SJCRH30 (cell line): ENCODE measurements at regions not wholly inside any gene's neighbourhood (a gene's known extent, or its start where the extent isn't known, plus 50 kb on each side); places are given as distances from the start of the nearest gene placed in this dataset.

ENCODE experiments used
- DNase-seq, 2 experiments: peaks; one replicate each; pipeline ENCODE4 v3.0.0-alpha.2; 2015 to 2020
- H3K27ac ChIP-seq: fragments of 250-450 bp; sonication (Bioruptor Pico); 2 replicates; pipeline ENCODE4 v1.5.1; 2020; ENCODE audit warnings: mild to moderate bottlenecking, moderate library complexity
- H3K27me3 ChIP-seq: fragments of 250-450 bp; sonication (Bioruptor Pico); 2 replicates; pipeline ENCODE4 v1.5.1; 2020; ENCODE audit warnings: mild to moderate bottlenecking, moderate library complexity
- H3K36me3 ChIP-seq: fragments of 250-450 bp; sonication (Bioruptor Pico); 2 replicates; pipeline ENCODE4 v1.5.1; 2020; ENCODE audit warnings: mild to moderate bottlenecking, moderate library complexity
- H3K4me1 ChIP-seq: fragments of 250-450 bp; sonication (Bioruptor Pico); 2 replicates; pipeline ENCODE4 v1.5.1; 2020; ENCODE audit warnings: mild to moderate bottlenecking, moderate library complexity
- H3K4me3 ChIP-seq: fragments of 250-450 bp; sonication (Bioruptor Pico); 2 replicates; pipeline ENCODE4 v1.5.1; 2020; ENCODE audit warnings: mild to moderate bottlenecking, moderate library complexity
- H3K9me3 ChIP-seq: fragments of 250-450 bp; sonication (Bioruptor Pico); replicated peaks from 2 replicates; pipeline ENCODE4 v1.5.1; 2020; ENCODE audit warnings: mild to moderate bottlenecking, moderate library complexity

GRCh38 chr11:30131535-30131934 lies 99.3 kb upstream of the FSHB start:
- no peaks in the 10 kb centered on the region for H3K4me1 ChIP-seq
- no peak overlapping the region for H3K27ac ChIP-seq
- H3K27me3 ChIP-seq = no peaks in the 10 kb centered on the region
- no peaks in the 10 kb centered on the region for H3K9me3 ChIP-seq
- H3K4me3 ChIP-seq = no peak overlapping the region
- H3K36me3 ChIP-seq = no peaks in the 10 kb centered on the region
- peak; percentile 2 to 47 for DNase-seq

DNA sequence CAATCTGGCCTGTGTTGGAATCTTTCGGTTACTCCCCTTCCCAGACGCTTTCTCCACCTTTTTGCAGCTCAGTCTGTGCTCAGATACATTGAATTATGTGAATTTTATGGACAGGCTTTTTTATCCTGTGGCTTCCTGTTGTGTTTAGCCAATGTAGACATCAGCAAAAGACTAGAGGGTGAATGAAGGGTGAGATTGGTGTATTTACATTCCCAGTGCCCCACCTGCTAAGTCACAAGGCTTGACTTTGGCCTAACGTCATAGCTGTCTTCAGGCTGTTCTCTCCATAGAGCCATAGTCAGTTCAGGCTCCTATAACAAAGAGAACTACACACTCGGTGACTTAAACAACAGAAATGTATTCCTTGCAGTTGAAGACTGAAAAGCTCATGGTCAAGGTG lies 97.5 kb upstream of the FSHB start:
- H3K4me1 ChIP-seq = no peaks in the 10 kb centered on the region
- no peaks in the 10 kb centered on the region for H3K27me3 ChIP-seq
- H3K36me3 ChIP-seq = no peaks in the 10 kb centered on the region
- no peaks in the 10 kb centered on the region for H3K9me3 ChIP-seq
- H3K27ac ChIP-seq = no peak overlapping the region
- no peak overlapping the region for H3K4me3 ChIP-seq
- DNase-seq = no peak

GRCh38 chr11:30143098-30143705 lies 87.6 kb upstream of the FSHB start:
- no peak overlapping the region for H3K27ac ChIP-seq
- no peaks in the 10 kb centered on the region for H3K36me3 ChIP-seq
- H3K4me3 ChIP-seq = no peak overlapping the region
- H3K27me3 ChIP-seq = no peaks in the 10 kb centered on the region
- no peaks in the 10 kb centered on the region for H3K4me1 ChIP-seq
- H3K9me3 ChIP-seq = no peaks in the 10 kb centered on the region
- DNase-seq = peak; percentile 3 to 79

- Histone ChIP-seq H3K27me3 (no peaks in the 10 kb centered on the region), H3K4me1 (no peaks in the 10 kb centered on the region), H3K36me3 (no peaks in the 10 kb centered on the region), H3K9me3 (no peaks in the 10 kb centered on the region), H3K27ac (no peak overlapping the region), H3K4me3 (no peak overlapping the region)
- no peak for DNase-seq
Observed at GRCh38 chr11:30147293-30147692, 83.5 kb upstream of the FSHB start.

- Histone ChIP-seq H3K4me3 (no peak overlapping the region), H3K36me3 (no peaks in the 10 kb centered on the region), H3K27ac (no peak overlapping the region), H3K9me3 (no peaks in the 10 kb centered on the region), H3K4me1 (no peaks in the 10 kb centered on the region), H3K27me3 (no peaks in the 10 kb centered on the region)
- DNase-seq = no peak
Observed at GRCh38 chr11:30149998-30150397, 80.8 kb upstream of the FSHB start.

DNA sequence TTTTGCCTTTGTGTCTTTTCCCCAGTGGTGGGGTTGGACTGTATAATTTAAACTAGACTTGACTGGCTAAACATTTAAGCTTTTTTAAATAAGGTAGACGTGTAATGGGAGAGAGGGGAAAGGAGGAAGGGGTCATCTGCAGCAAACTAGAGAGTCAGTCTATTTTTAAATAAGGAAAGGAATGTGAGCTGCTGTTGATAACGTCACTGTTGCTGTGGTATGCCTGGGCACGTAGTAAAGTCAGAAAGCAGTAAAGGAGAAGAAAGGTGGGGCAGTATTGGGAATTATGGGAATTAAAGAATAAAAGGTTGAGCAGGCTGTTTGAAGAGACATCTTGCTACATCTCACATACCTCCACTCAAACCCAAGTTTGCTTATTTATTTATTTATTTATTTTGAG lies 80.4 kb upstream of the FSHB start:
- Histone ChIP-seq H3K27ac (no peak overlapping the region), H3K27me3 (no peaks in the 10 kb centered on the region), H3K9me3 (no peaks in the 10 kb centered on the region), H3K36me3 (no peaks in the 10 kb centered on the region), H3K4me3 (no peak overlapping the region), H3K4me1 (no peaks in the 10 kb centered on the region)
- no peak for DNase-seq

GRCh38 chr11:30153008-30153407 lies 77.8 kb upstream of the FSHB start:
- no peak overlapping the region for H3K27ac ChIP-seq
- H3K36me3 ChIP-seq = no peaks in the 10 kb centered on the region
- no peak overlapping the region for H3K4me3 ChIP-seq
- no peaks in the 10 kb centered on the region for H3K27me3 ChIP-seq
- H3K9me3 ChIP-seq = no peaks in the 10 kb centered on the region
- H3K4me1 ChIP-seq = no peaks in the 10 kb centered on the region
- no peak for DNase-seq

DNA sequence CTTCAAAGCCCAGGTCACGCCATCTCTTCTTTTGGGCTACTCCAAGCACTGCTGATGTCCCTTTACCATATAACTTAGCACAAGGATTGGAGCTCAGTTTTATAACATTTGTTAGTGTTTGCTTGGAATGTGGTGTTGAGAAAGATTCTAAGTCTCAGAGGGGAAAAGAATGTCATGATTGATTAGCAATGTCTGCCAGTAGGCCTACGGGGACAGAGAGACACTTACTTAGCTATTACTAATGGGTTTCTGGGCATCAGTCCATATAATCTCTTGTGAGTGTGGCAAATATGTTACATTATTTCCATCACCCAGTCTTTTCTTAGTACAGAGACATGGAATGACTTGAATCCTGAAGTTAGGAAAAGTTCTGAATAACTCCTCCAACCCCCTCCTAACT lies 75.4 kb upstream of the FSHB start:
- Histone ChIP-seq H3K4me1 (no peaks in the 10 kb centered on the region), H3K36me3 (no peaks in the 10 kb centered on the region), H3K4me3 (no peak overlapping the region), H3K27me3 (no peaks in the 10 kb centered on the region), H3K27ac (no peak overlapping the region), H3K9me3 (no peaks in the 10 kb centered on the region)
- no peak for DNase-seq

DNA sequence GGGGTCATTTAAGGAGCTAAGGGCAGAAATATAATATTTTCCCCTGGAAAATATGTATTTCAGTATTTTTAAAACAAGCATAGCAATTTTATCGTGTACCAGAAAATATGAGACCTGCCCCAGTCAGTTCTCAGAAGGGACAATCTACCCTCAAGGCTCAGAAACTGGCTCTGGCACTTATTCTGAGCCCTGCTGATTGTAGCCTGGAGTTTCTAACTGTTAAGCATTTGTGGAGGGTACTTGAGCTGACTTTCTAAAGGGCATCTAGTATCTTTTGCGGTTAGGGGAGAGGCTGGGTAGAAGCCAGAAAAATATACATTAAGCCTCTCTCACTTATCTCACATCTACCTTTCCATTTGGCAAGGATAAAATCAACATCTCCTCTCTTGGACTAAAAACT lies 71.3 kb upstream of the FSHB start:
- Histone ChIP-seq H3K36me3 (no peaks in the 10 kb centered on the region), H3K4me1 (no peaks in the 10 kb centered on the region), H3K27ac (no peak overlapping the region), H3K27me3 (no peaks in the 10 kb centered on the region), H3K9me3 (no peaks in the 10 kb centered on the region), H3K4me3 (no peak overlapping the region)
- no peak for DNase-seq

GRCh38 chr11:30165652-30166051 lies 65.2 kb upstream of the FSHB start:
- no peaks in the 10 kb centered on the region for H3K27me3 ChIP-seq
- H3K36me3 ChIP-seq = no peaks in the 10 kb centered on the region
- H3K4me3 ChIP-seq = no peak overlapping the region
- H3K4me1 ChIP-seq = peaks cover under 1% of the 10 kb centered on the region; the same call in 1 of the 2 replicates
- H3K27ac ChIP-seq = no peak overlapping the region
- no peaks in the 10 kb centered on the region for H3K9me3 ChIP-seq
- DNase-seq = no peak

- Histone ChIP-seq H3K4me1 (peaks cover 29% of the 10 kb centered on the region), H3K27ac (peak overlapping the region; percentile 71), H3K27me3 (no peaks in the 10 kb centered on the region), H3K36me3 (no peaks in the 10 kb centered on the region), H3K9me3 (no peaks in the 10 kb centered on the region; the same call in 1 of the 2 replicates), H3K4me3 (no peak overlapping the region)
- no peak for DNase-seq
Observed at GRCh38 chr11:30171661-30172060, 59.2 kb upstream of the FSHB start.

DNA sequence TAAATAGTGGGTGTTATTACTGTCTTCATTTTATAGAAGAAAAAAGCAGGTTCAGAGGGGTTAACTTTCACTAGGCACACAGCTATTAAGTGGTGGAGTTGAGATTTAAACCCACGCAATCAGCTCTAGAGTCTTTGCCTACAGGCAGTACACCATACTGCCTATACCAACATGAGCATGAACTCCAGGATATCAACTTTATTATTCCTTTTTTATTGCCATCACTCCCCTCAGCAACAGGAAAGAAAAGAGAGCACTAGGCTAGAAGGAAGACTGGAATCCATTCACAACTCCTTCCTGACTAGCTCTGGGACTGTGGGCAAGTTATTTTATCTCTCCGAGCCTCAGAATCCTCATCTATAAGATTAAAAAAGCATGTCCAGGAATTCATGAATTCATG lies 58.7 kb upstream of the FSHB start:
- Histone ChIP-seq H3K27ac (peak overlapping the region; percentile 71), H3K27me3 (no peaks in the 10 kb centered on the region), H3K36me3 (no peaks in the 10 kb centered on the region), H3K9me3 (no peaks in the 10 kb centered on the region; the same call in 1 of the 2 replicates), H3K4me1 (peaks cover 29% of the 10 kb centered on the region), H3K4me3 (no peak overlapping the region)
- DNase-seq = peak in 1 of 2 experiments; percentile 37

GRCh38 chr11:30172883-30173311 lies 57.9 kb upstream of the FSHB start:
- no peak overlapping the region for H3K4me3 ChIP-seq
- peak; percentile 90 to 96 for DNase-seq
- peak overlapping the region; percentile 71 for H3K27ac ChIP-seq
- peaks cover 29% of the 10 kb centered on the region for H3K4me1 ChIP-seq
- H3K27me3 ChIP-seq = no peaks in the 10 kb centered on the region
- H3K36me3 ChIP-seq = no peaks in the 10 kb centered on the region
- H3K9me3 ChIP-seq = peaks cover 6% of the 10 kb centered on the region; the same call in 1 of the 2 replicates

DNA sequence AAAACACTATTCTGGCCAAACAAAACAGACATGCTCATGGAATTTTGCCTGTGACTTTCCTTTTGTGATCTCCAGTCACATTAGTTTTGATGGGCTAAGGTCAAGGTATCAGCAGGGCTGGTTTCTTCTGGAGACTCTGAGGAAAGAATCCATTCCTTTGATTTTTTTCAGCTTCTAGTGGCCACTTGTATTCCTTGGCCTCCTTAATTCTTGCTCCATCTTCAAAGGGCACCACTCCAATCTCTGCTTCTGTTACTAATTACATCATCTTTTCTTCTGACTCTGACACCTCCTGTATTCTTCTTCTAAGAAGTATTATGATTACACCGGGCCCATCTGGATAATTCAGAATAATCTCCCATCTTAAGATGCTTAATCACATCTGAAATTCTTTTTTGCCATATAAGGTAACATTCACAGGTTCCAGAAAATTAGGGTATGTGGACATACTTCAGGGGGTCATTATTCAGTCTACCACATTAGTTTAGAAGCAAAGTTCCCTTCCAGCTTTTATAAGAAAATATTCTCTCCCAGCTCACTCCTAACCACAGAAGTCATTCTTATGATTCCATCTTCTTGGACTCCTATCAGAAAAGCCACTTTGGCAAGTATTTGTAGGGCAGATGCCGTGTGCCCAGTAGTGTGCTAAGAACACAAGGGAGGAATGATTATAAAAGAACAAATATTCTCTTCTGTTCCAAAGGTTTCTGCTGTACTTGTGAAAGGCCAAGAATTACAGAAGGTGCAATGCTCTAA lies 56.4 kb upstream of the FSHB start:
- Histone ChIP-seq H3K36me3 (no peaks in the 10 kb centered on the region), H3K27ac (no peak overlapping the region), H3K27me3 (no peaks in the 10 kb centered on the region), H3K4me1 (peaks cover 29% of the 10 kb centered on the region), H3K4me3 (no peak overlapping the region), H3K9me3 (peaks cover 8% of the 10 kb centered on the region; the same call in 1 of the 2 replicates)
- DNase-seq = no peak
